IPS DF 19.7 (cell line): ENCODE measurements at regions not wholly inside any gene's neighbourhood (a gene's known extent, or its start where the extent isn't known, plus 50 kb on each side); places are given as distances from the start of the nearest gene placed in this dataset.

Experiments
- DNase-seq: peaks from one replicate; pipeline ENCODE4 v3.0.0-alpha.2; 2013; ENCODE audit warnings: low read depth, low spot score

DNA sequence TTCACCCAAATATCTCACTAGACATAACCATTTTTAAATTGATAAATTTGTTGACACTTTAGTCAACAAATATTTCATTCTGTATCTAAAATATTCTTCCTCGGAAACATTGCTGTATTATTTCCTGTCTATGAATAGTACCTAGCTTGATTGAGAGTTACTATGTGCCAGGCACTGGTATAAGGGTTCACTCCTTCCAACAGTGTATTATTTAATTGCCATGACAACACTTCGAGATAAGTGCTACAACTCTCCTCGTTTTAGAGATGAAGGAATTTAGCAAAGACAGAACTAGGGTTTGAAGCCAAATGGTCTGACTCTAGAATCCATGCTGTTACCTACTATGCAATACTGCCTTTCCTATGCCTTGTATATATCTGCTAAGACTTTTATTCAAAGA lies 287.2 kb downstream of the YTHDC2 start:
- no peak for DNase-seq

DNA sequence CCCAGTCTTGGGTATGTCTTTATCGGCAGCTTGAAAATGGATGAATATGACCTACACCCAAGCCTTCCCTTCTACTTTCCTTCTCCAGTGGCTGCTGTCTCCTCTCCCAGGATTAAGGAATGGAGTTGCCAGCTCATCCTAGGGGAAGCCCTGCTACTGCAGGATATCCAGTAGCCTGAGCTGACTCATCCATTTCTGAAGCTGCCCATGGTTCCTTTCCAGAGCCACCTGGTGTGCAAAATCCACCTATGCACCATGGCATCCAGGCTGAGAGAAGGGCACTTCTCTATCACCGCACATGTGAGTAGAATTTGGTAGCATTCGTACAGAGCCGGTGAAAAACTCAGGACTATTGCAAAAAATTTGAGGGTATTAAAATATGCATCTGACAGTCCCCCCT lies 290.8 kb downstream of the YTHDC2 start:
- DNase-seq, result no peak

GRCh38 chr5:113804943-113805342 lies 291.4 kb downstream of the YTHDC2 start:
- DNase-seq, result no peak

- no peak for DNase-seq
These were observed 292.8 kb downstream of the YTHDC2 start for GRCh38 chr5:113806250-113806649.

- no peak for DNase-seq
These were observed 293.4 kb downstream of the YTHDC2 start for GRCh38 chr5:113806904-113807303.

- no peak for DNase-seq
These were observed 294.0 kb downstream of the YTHDC2 start for GRCh38 chr5:113807427-113807991.

DNA sequence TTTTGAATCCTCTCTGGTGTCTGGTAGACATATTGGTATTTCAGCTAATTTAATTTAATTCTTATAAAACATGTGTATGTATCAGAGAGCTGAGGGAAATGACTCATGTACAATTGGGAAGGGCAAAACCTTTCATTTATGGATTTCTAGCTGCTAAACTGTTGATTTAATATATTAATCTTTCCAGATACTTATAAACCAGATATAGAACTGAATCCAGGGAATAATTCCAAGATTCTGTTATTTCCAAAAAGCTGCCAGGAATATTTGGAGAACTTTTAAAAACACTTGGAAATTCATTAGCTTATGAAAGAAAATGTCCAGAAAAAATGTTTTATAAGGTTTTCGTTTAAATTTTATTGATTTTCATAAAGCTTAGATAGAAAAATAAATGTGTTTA lies 295.5 kb downstream of the YTHDC2 start:
- no peak for DNase-seq

DNA sequence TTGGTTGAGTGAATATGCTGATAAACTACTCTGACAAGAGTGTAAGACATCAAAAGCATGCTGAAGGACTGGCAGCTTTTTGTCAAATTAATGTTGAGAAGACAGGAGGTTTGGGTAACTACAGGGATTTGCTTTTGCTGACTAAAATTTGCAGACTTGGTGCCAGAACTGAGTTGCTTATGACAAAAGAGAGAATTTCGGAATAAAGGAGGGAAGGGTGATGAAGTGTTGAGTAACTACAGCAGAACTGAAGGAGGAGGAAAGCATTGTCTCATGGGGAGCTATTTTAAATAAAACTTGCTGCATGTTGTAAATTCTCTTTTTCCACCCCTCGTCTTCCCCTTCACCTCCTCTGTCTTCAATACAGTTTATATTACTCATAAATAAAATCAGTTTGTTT lies 296.1 kb downstream of the YTHDC2 start:
- DNase-seq, result no peak

DNA sequence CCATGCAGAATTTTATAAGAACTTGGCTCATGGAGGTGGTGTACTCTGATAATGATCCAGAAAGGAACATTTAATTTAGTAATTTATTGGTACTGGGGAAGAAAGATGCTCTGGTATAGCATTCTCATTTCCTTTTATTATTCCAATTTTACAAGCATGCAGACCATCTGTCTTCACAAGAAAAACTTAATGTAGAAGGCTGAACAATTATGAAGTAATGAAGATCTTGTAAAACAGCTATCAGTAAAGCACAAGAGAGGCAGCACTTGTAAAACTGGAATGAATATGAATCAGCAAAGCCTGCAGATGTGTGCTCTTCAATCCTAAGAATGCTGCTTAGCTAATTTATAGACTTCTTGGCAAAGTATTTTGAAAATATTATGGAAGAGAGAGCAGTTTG lies 300.0 kb downstream of the YTHDC2 start:
- no peak for DNase-seq

GRCh38 chr5:113817683-113818082 lies 304.2 kb downstream of the YTHDC2 start:
- no peak for DNase-seq

DNA sequence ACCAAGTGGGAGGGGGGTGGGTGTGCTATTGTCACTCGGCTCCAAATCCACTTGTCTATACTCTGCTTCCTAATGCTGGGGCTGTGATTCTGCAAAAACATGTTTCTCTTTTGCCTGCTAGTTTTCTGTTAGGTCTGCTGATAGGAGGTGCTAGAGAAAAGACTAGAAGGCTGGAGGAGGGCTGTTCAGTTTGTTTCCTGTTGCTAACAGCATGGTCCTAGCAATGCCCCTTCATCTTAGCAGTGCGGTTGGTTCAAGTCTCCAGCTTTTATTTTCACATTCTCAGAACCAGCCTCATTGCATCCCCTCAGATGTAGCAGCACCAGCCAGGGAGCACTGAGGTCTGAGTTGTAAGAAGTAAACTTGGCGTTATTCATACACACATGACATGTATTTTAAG lies 310.2 kb downstream of the YTHDC2 start:
- no peak for DNase-seq

DNA sequence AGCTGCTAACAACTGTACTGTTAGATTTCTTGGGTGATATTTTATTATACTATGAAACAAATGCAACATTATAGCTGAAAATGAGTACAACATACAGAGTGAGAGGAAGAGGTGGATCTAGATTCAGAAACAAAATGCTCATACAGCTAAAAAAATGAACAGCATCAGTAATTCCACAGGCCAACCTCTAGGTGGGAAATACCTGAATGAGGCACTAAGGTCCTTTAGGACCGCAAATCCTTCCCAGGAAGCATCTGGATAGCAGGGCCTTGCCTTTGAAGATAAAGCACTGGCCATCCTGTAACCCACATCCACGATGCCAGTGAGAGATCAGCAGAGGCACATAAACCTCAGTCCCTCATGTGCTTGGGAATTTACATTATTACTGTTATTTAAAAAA lies 310.8 kb downstream of the YTHDC2 start:
- no peak for DNase-seq

DNA sequence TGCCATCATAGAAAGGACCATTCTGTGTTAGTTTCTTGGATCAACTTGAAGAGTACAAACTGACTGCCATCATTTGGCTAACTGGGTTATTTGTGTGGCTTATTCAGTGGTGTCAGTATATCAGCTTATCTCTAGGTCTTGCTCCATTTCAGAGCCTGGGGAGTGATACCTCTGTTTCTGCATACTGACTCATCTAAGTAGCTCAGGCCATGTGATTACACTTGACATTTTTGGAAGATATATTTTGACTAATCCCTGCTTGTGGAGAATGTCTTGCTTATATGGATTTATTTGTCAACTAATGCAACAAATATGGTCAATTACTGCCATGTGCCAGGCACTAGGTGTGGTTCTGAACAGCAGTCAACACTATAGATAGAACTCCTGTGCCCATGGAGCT lies 311.7 kb downstream of the YTHDC2 start:
- no peak for DNase-seq

DNA sequence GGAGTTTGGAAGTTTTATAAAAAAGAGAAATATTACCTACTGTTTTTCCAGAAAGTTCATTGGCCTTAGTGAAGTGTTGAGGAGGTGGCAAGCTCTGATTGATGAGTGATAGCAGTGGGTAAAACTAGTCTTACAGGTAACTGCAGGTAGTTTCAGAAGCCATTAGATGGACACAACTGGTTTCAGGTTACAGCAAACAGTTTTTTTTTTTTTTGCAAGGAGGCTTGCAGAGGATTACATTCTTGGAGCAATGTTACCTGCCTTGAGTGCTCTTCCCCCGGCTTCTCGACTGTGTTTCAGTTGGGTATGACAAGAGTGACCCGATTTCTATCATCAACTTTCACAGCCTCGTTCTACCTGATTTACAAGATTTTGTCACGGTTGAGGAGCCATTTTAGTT lies 333.4 kb downstream of the YTHDC2 start:
- no peak for DNase-seq

DNA sequence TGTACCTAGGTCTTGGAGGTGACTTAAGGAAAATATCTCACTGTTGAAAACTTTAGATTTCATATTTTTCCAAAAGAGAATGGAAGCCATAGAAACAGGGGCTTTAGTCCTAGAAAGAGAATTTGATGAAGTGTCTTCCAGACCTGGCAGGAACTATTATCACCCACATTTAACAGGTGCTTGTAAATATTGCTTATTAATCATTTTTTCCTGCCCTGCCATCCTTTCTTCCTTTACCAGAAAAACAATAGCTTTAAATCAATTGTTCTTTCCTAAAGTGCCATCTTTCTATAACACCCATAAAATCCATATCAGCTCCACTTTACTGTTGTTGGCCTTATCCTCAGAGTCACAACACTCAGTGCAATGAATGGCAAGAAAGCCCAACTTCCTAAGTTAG lies 350.9 kb downstream of the YTHDC2 start:
- DNase-seq, result no peak

DNA sequence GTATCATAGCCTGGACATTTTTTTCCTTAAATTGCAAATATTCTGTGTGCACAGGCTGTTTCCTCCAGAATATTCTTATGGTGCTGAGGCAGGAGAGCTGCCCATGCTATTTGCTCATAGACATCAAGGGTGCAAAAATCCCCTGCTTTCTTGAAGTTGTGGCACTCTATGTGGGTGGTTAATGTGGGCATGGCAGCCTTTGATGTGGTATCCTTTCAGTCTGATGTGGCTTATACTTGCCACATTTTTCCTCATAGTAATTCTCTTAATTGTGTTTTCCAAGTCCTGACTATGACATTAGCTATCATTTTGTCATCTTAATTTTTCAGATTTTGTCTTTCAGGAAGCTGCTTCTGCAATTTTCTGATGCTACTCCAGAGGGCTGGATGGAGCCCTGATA lies 353.3 kb downstream of the YTHDC2 start:
- DNase-seq, result no peak

DNA sequence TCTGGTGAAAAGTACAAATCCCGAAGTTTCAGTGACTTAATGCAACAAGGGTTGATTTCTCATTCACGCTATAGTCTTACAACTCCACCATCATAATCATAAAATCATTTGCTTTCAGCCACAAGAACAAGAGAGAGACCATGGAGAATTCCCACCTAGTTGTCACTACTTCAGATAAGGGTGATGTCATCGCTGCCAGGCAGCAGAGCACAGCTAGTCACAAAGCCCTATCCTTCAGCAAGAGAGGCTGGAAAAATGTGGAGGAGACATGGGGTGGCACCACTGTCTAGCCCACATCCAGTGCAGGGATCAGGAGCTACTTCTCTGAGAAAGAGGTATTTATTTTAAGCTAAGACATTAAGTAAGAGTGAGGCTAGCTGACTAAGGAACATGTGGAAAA lies 356.1 kb downstream of the YTHDC2 start:
- DNase-seq, result no peak

DNA sequence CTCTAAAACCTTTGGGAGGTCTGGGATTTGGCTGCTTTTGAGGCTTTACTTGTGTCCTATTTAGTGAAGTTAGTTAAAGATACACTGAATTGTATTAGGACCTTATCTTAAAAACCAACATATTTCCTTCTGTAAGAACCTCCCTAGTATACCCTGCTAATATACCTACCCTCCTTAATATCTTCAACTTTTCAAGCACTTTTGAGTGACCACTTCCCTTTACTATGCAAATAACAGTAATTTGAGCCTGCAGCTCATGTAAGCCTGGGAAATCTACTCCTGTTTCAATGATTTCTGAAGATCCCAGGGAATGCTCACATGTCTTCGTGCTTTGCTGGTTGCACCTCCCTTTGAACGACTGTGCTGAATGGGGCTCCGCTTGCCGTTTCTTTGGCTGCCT lies 358.5 kb downstream of the YTHDC2 start:
- DNase-seq, result no peak

DNA sequence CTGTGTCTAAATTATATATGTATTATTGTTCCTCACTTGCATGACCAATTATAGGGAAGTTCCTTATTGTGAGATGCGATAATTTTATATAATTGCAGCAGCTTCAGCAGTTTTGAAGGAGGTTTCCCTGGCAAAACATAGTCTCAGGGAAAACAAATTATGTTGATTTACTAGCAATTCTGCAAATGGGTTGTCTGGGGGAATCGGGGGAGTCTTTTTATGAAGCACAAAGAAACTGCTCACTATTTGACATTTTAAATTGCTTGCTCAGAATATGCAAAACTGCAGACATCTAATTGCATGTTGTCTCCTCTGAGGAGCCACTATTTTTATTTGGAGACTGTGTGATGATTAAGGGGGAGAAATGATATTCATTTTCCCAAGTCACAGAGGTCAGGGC lies 361.6 kb downstream of the YTHDC2 start:
- no peak for DNase-seq

DNA sequence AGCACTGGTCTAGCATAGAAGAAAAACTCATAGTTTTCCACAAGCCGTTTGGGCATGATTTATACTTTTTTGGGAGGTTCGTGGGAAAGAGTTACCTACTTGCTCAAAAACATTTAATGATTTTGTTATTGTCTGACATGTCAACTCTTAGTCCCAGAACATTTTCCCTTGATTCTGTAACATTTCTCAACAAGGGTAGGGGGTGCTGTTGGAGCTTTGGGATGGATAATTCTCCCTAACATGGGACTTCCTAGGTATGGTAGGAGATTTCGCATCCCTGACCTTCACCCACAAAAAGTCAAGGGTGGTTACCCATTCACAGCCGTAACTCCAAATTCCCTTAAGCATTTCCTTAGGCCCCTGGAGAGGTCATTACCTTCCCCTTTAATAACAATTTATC lies 378.0 kb downstream of the YTHDC2 start:
- no peak for DNase-seq

DNA sequence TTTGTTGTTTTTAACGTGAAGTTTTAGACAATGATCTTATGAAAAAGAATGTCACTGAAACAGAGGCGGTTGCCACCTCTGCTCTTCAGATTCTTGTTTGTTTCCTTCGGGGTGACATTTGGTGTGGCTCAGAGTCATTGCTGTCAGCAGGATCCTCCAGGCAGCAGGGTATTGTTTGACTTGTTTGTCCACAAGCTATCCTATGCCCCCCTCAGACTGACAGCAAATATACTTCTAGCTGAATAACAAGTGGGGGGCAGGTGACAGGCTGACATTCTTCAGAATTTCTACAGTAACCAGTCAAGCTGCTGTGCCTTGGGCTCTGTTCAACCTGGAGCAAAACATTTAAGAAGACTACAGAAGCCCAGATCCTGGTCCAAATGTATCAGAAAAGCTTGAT lies 383.3 kb downstream of the YTHDC2 start:
- DNase-seq, result no peak

- no peak for DNase-seq
These were observed 384.3 kb downstream of the YTHDC2 start for GRCh38 chr5:113897748-113898147.

DNA sequence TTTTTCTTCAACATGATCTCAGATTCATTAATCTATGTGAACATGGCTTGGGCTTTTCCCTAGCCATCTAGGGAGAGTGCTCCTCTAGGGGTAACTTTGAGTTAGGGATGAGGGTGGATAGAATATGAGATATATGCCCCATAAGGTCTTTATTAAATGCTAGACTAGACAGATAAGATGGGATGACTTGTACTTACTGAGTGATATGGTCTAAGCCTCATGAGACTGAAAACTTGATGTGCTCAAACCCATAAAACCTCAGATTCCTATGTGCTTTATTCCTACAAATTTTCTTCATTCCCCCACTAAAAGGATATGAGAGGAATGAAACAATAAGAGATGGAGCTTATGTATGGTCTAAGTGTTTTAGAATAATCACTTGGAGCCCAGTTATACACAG lies 386.6 kb downstream of the YTHDC2 start:
- no peak for DNase-seq

- DNase-seq, result no peak
These were observed 387.3 kb downstream of the YTHDC2 start for GRCh38 chr5:113900816-113901215.

GRCh38 chr5:113901718-113902117 lies 388.2 kb downstream of the YTHDC2 start:
- DNase-seq, result no peak
